Middle frontal gyrus (tissue), 1 donor: ENCODE measurements at regions not wholly inside any gene's neighbourhood (a gene's known extent, or its start where the extent isn't known, plus 50 kb on each side); places are given as distances from the start of the nearest gene placed in this dataset.

Experiments
- DNase-seq: peaks from one replicate; pipeline ENCODE4 v3.0.0-alpha.2; 2015; ENCODE audit warnings: low spot score; ENCODE audit errors: extremely low spot score

DNA sequence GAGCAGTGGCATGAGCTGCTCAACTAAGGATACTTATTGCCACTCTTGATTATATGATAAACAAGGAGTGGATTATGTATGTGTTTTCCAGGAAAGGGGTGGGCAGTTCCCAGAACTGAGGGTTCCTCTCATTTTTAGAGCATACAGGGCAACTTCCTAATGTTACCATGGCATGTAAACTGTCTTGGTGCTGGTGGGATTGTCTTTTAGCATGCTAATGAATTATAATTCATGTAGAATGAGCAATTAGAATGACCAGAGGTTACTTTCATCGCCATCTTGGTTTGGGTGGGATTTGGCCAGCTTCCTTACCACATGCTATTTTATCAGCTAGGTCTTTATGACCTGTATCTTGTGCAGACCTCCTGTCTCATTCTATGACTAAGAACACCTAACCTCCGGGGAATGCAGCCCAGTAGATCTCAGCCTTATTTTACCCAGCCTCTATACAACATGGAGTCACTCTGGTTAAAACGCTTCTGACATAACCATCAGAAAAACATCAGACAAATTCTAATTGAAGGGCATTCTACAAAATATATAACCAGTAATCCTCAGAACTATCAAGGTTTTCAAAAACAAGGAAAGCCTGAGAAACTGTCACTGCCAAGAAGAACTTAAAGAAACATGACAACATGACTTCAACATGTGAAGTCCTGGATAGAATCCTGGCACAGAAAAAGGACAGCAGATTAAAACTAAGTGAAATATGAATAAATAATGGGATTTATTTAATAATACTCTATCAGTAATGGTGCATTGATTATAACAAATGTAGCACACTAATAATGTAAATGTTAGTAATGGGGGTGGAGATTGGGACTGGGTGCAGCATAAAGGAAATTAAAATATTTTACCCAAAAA is 365.0 kb downstream of the SEMA3D start:
- DNase-seq, result no peak

DNA sequence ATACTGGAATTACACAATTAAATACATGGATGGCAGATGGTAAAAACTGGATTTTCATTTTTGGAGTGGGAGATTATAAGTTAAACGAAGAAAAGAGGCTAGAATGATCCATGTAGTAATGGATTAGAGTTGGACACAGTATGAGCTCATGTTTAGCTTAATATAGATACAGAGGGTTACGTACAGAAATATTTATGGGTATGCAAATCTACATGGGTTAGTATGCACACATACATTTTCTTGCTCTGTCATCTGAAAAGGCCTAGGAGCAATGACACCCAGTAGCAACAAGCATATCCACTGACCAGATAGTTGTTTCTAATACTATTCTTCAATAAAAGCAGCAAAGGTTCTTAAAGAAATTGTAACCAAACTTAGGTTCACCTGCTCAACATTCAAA is 366.4 kb downstream of the SEMA3D start:
- no peak for DNase-seq

DNA sequence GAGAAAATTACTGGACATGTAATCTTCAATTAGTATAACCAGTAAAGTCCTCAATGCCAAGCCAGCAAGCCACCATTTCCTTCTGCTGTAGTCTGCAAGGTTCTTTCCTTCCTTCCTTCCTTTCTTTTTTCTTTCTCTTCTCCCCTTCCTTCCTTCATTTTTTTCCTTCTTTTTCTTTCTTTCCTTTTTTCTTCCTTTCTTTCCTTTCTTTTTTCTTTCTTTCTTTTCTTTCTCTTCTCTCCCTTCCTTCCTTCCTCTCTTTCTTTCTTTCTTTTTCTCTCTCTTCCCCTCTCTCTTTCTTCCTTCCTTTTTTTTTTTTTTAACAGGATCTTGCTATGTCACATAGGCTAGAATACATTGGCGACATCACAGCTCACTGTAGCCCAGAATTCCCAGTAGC is 369.8 kb downstream of the SEMA3D start:
- no peak for DNase-seq

DNA sequence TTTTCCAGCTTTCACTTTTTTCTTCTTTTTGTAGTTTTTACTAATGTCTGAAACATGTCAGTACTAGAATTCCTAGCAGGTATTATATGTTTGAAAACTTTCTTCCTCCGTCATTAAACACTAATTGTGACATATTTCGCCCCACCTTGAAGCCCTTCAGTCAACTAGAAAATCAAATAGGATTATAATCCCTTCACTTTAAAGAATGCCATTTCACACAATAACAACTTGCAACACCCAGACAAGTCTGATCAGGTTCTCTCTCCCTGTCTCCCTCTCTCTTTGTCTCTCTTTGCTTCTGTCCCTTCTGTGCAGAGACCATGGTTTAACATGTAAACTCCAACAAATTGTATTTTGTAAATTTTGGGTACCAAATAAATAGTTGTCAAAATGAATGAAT is 373.5 kb downstream of the SEMA3D start:
- no peak for DNase-seq

DNA sequence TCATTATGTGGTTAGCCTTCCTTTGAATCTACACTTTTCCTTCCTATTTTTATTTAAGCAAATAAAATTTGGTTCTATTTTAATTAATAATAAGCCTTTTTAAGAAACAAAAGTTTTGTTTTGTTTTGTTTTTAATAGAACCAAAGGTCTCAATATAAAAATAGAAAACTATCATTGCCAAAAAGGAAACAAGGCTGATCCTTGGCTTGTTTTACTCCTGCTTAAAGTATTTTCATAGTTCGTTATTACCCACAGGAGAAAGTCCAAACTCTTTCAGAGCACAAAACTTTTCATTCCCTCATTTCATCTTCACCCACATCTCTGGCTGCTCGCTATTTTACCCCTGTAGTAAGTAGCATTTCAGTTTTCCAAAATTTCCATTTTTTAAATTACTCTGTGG is 374.8 kb downstream of the SEMA3D start:
- DNase-seq, result no peak

DNA sequence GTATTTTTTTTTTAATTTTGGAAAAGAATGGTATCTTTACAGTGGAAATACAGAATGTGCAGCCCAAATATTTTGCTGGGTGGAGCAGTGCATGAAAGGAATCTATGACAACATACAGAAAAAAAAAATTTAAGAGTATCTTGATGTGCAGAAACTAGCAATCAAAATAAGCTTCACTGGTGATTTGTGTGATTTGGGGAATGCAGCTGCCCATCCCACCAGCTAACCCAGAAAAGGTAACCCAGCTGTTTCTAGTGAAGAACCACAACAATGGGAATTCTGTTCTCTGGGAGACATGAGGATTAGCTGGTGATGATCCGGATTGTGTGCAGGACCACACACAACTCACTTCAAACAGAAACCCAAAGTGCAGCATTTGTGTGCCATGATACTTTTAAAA is 375.5 kb downstream of the SEMA3D start:
- no peak for DNase-seq

DNA sequence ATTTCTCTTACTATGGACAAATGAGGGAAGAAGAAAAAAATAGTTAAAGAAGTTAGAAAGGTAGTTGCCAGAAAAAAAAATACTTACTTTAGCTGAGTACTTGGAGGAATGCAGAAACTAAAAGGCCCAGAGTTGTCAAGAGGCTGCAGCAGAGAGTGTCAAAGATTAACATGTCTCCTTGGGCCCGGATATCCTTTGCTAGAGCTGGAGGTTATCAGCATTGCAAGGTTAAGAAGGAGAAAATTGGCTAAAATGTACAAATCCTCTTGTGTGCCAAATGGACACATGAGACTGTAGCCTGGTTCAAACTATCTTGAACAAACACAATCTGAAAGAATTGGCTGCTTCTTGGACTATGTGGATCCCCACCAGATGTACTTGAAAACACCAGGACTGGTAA is 377.0 kb downstream of the SEMA3D start:
- no peak for DNase-seq

DNA sequence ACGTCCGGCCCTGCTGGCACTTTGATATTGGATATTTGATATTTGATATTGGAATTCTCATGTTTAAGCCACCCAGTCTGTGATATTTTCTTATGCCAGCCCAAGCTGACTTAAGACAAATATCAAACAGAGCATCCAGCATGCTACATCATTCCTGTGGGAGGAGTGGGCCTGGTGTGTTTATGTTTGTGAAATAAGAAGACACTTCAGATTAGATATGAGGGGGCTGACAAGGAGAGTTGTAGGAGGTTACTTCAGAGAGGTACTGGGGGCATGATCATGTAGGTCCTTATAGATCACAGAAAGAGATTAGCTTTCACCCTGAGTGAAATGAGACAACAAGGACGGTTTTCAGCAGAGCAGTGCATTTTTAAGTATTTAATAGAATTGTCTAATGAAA is 382.9 kb downstream of the SEMA3D start:
- DNase-seq, result no peak

DNA sequence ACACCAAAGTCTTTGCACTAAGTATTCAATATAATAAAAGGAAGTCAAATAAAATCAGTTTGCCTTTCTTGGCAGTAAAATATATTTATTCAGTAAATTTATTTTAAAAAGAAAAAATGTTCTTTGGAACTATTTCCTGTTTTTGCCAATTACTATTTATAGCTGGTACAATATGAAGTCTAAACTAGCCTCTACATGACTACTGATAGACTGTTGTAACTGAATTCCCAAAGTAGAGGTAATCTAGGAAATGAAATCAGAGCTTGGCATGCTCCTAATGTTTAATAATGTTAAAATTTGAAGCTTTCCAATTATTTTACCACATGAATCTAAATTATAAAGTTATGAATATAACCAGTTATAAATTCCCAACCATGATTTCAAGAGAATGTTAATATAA is 385.5 kb downstream of the SEMA3D start:
- no peak for DNase-seq

DNA sequence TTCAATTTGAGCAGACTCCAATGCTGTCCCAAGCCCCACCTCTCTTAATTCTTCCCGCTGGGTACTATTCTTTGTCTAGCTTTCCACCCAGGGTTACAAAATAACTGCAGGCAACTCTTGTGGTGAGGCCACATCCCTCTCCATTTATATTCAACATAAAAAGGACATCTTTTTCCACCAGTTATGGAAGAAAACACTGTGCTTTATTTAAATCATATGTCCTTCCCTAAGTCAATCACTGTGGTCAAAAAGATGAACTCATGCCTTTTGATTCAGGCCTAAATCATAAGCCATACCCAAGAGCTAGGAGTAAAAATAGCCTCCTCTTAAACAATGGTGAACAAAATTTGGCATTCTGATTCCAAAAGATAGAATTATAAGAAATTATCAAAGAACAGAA is 386.0 kb downstream of the SEMA3D start:
- DNase-seq, result no peak

DNA sequence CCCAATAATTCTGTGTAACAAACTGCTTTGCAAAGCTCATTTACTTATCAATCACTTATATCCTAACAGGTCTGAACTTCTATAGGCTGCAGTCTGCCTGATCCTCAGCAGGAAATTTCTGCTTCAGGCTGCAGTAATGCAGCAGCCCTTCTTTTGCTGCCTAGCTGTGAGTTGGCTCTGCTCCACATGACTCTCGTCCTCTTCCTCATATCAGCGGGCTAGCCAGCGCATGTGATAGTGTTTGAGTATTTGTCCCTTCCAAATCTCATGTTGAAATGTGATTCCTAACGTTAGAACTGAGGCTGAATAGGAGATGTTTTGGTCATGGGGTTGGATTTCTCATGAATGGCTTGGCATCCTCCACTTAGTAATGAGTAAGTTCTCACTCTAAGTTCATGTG is 387.8 kb downstream of the SEMA3D start:
- no peak for DNase-seq

DNA sequence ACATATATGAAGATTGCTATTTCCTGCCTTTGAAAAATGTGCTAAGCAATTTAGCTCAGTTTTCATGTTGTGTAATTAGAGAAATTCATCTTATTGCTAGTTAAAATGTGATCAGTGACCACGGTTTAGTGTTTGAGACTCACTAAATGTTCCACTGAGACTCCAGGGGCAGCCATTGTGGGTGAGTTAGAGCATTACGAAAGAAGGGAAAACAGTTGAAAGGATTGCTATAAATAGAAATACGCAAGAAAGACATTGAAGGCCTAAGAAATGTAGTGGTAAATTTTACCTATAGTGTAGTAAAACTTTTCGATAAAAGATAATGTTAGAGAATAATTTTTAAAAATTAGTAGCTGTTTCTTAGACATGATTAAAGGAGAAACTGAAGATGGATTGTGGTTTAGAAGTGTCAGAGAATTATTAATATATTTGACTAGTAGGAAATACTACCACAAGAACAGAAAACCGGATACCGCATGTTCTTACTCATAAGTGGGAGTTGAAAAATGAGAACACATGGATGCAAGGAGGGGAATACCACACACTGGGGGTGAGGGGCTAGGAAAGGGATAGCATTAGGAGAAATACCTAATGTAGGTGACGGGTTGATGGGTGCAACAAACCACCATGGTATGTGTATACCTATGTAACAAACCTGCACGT is 394.5 kb downstream of the SEMA3D start:
- DNase-seq, result no peak

DNA sequence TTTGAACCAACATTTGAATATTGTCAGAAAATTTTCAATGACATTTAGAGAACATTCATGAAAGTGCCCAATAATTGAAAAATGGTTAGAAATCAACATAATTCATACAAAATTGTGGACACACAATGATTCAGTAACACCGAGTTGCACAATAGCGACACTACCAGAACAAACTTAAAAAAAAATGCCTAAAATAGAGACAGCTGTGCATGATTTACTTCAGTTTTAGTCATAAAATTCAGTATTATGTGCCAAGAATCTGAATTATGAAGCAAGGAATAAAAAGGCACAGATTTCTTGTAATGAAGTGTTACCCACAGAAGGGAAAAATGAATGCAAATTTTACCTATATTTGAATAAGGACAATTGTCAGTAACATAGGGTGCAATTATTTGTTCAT is 396.0 kb downstream of the SEMA3D start:
- DNase-seq, result no peak

DNA sequence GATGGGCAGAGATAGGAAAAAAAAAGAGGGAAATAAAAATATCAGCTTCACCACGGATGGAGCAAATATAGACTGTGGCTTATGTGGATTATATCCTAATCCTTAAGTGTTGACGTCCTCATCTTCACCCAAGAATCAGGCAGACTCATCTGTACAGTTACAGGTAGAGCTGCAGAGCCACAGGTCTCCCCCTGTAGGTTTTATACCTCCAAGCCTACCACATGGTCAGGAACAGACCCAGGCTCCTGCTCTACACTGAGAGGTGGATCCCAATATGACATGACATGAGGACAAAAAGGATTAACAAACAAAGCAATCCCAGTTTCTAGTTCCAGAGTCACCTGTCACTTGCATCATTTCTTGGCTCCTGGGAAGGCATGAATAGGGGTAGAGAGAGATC is 400.8 kb downstream of the SEMA3D start:
- DNase-seq, result no peak

DNA sequence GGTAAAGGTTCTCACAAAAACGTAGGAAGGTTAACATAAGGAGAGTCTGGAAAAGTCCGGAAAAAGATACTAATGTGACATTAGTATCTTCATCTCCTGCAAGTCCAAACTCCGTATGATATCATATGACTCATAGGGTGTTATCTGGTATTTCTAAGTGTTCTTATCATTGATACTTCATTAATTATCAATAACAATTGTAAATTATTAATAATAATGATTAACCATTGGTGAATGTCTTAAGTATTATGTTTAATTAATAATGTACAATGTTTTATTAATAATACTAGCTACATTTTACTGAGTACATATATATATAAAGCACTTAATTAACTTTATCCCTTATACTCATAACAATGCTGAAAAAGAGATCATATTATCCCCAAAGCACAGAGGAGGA is 402.4 kb downstream of the SEMA3D start:
- no peak for DNase-seq

DNA sequence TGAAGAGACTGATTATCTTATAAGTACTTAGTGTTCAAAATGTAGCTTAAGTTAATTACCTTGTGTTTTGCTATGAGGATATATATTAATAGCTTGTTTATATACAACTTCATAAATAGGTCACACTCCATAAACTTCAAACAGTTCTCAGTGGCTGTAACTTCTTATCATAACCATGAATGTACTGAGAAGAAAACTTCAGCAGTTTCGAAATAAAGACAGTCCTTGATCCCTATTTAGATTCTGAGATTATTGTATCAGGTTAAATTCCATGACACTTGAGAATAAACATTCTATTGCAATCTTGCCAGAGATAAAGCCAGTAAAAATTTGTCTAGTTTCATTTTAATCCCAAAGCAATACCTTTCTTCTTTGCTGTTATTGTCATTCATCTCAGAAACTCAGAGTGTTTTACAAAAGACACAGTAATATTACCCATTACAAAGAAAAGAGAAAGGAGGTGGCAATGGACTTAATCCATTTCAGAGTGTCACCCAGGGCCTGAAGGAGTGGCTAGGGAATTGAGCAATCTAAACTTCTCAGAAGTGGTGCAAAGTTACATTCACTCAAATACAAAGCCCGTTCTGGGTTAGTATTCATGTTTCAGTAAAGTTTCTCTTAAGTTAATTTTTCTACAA is 403.6 kb downstream of the SEMA3D start:
- DNase-seq, result no peak

DNA sequence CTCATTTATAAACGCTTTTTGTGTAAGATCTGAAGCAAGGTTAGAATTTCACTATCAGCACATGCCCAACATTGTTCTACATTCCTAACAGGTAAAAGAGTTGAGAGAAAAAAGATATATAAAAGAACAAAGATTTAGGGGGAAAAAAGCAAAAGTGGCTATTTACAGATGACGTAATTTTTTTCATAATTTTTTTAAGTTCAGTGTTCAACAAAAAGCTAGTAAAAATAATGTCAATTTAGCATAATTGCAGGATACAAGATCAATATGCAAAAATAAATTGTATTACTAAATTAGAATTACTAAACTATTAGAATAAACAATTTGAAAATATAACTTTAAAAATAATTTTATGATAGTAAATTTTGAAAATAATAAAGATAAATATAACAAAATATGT is 405.0 kb downstream of the SEMA3D start:
- no peak for DNase-seq

DNA sequence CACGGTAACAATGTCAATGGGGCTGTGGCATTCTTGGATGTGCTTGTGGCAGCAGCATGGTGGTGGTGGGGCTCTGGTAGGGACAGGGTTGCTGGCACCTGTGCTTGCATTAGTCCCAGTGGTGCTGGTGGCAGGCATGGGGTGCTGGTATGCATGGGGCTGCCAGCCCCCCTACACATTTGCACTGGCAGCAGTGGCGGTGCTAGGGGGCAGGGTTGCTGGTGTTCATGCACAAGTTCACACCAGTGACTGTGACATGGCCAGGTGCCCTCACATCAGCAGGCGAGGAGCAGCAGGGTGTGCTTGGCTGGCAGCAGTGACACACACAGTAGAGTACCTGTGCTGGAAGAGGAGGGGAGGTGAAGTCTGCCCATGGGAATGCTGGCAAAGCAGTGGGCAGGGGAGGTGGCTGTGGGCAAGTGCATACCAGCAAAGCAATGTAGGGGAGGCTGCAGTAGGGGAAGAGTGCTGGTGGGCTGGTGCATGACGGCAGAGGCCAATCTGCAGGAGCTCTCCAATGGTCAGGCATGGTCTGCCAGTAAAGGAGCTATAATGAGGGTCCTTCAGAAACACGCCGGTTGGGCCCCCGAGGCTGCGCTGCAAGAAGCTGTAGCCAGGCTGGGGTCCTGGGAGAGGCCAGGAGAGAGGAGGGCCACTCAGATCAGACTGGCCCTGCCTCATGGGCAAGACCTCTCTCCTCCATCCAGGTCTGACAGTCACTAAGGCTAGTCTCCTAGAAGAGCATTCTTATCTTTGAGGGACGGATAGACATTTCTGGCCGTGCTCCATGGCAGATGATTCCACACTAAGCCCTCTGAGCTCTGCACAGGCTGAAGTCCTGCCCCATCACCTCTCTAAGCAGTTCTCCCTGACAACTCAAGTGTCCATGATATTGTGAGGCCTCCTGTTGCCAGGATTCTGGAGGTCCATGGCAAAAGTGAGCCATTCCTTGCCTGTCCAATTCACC is 406.4 kb downstream of the SEMA3D start:
- no peak for DNase-seq

DNA sequence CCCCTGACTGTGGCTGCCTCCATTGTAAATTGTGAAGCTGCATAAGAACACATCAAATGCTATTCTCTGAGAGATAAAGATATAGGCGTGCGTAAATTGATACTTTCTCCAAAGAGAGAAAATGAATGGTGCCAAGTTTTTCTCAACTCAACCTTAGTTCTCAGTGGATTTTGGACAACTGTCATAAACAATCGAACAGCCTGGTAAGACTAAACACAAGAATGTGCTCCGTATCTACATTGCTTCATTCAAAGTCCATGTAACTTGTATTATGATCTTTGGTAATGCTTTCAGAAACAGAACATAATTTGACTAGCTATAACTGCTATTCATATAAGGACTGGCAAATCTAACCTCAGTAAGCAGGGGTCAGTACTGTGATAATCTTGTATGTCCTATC is 429.1 kb downstream of the SEMA3D start:
- no peak for DNase-seq

DNA sequence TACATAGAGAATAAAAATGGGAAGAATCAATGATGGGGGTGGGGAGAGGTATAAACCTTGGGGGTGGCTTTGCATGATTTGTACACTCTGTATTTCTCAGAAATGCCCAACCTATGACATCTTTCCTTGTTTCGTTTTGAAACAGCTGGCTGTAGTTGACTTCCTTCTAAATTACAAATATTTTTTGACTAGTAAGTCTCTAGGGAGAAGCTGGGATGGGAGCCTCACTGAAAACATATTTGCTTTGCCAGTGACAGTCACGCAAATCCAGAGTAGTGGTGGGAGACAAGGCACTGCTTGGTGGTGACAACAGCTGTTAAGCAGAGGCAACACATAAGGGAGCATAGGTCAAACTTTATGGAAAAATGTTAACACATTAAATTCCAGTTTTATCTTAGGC is 440.5 kb downstream of the SEMA3D start:
- no peak for DNase-seq

DNA sequence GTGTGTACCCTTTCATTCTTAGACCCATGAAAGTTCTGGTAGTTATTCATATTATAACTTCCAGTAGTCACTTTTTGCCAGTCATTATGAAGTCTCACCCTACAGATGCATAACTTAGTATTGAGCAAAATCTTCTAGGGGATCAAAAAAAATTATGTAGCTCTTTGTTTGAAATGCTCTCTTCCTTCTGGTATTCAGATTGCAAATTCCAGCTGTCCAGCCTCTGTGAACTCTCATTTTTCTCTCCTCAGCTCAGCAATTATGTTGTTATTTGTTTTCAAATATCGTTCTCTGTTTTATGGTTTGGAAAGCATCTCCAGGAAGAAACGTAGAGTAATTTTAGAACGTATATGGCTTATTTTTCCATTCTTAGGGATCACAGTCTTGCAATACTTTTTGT is 442.5 kb downstream of the SEMA3D start:
- DNase-seq, result no peak
